Raji (cell line): ENCODE measurements at regions not wholly inside any gene's neighbourhood (a gene's known extent, or its start where the extent isn't known, plus 50 kb on each side); places are given as distances from the start of the nearest gene placed in this dataset.

Experiments
- POLR2A ChIP-seq: IDR thresholded peaks from 2 replicates; pipeline ENCODE4 v1.6.1; 2011; ENCODE audit warnings: low read depth, low read length, control low read depth; ENCODE audit not compliant: insufficient read depth

GRCh38 chrX:39416547-39417260 is 615.4 kb downstream of the MID1IP1 start:
- no peak for TF ChIP-seq POLR2A

GRCh38 chrX:39418254-39418704 is 617.0 kb downstream of the MID1IP1 start:
- no peak for TF ChIP-seq POLR2A

- no peak for TF ChIP-seq POLR2A
These were observed 617.7 kb downstream of the MID1IP1 start for GRCh38 chrX:39418731-39419638.

- no peak for TF ChIP-seq POLR2A
These were observed 619.7 kb downstream of the MID1IP1 start for GRCh38 chrX:39421006-39421405.

GRCh38 chrX:39425124-39425806 is 624.0 kb downstream of the MID1IP1 start:
- no peak for TF ChIP-seq POLR2A

- TF ChIP-seq POLR2A = no peak
These were observed 624.8 kb downstream of the MID1IP1 start for GRCh38 chrX:39426101-39426500.

GRCh38 chrX:39427492-39427891 is 626.2 kb downstream of the MID1IP1 start:
- TF ChIP-seq POLR2A = no peak

- TF ChIP-seq POLR2A = no peak
These were observed 626.6 kb downstream of the MID1IP1 start for GRCh38 chrX:39427906-39428305.

- TF ChIP-seq POLR2A = no peak
These were observed 629.3 kb downstream of the MID1IP1 start for GRCh38 chrX:39430551-39430950.

- TF ChIP-seq POLR2A = no peak
These were observed 630.6 kb downstream of the MID1IP1 start for GRCh38 chrX:39431893-39432292.

GRCh38 chrX:39437670-39438441 is 636.6 kb downstream of the MID1IP1 start:
- no peak for TF ChIP-seq POLR2A

- no peak for TF ChIP-seq POLR2A
These were observed 637.6 kb downstream of the MID1IP1 start for GRCh38 chrX:39438603-39439602.
